ENCODE measurements at regions not wholly inside any gene's neighbourhood (a gene's known extent, or its start where the extent isn't known, plus 50 kb on each side); places are given as distances from the start of the nearest gene placed in this dataset.

DNA sequence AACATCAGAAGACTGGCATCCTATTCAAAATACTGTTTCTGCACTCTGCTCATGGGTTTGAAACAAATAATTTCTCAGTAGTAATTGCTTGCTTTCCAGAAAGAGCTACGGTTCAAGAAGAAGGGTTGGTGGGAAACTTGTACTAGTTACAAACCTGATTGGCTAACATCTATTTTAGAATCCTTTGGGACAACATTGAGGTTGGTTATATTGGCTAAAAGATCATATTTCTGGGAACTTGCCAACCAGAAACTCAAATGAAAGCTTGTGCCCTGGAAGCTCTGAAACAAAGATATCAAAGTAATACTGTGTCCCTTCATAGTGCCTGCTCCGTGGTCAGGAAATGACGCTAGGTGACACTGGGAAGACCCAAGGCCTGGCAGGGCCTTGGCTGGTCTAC, 141.7 kb downstream of the LACC1 start:
- no peak for DNase-seq (ENCODE audit: low spot score)

DNA sequence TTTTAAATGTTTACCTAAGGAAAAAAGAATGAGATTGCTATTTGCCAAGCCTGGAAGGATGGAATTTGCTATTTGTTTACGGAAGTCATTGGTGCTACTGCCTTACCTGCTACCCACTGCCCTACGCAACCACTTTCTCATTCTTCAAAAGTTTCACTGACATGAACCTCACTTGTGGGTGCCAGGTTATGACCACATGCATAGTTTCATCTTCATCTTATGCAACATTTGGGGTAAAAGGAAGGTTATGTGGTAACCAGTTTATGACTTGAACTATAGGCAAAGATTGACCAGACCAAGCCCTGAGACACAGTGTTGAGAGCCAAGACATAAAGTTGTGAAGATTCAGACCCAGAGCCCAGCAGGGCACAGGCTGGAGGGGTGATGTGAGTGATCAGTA, 142.5 kb downstream of the LACC1 start:
- DNase-seq (ENCODE audit: low spot score): no peak

DNA sequence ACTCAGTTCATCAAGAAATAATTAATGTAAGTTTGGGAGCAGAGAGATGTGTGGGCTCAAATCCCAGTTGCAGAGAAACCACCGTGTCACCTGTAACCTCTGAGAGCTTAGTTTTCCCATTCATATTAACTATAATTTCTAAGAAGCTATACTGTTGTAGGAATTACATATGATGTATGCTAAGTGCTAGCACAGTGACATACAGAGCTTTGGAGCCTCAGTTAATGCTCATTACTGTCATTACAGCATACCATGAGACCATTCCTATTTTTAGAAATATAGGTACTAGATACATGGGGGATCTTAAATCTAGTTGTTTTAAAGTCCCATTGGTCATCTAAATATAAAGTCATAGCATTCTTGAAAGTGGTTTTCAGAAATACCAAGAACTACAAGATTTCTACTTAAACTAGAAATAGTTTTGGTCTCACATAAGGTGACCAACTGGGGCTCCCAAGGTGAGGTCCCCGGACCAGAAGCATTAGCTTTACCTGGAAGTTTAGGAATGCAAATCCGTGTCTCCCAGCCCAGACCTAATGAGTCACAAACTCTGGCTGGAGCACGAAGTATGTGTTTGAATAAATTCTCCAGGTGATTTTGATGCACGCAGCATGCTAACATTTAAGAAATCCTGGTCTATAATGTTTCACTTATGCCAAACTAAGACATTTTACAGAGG, 144.6 kb downstream of the LACC1 start:
- DNase-seq (ENCODE audit: low spot score): no peak

DNA sequence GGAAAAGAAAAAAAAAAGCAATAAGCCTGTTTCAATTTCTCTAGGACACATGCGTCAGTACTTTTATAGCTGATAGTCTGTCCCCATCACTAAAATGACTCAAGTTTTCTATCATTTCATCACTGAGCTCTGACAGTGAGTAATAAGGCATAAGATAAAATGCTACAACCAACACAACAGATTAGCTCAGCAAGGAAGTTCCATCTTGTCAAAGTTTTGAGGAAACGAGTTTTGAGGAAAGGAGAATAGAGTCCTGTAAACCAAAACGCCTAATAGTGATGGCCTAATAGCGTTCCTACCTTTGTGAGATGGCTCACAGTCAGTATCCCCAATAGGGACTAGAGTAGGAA, 145.1 kb downstream of the LACC1 start:
- DNase-seq (ENCODE audit: low spot score): no peak

DNA sequence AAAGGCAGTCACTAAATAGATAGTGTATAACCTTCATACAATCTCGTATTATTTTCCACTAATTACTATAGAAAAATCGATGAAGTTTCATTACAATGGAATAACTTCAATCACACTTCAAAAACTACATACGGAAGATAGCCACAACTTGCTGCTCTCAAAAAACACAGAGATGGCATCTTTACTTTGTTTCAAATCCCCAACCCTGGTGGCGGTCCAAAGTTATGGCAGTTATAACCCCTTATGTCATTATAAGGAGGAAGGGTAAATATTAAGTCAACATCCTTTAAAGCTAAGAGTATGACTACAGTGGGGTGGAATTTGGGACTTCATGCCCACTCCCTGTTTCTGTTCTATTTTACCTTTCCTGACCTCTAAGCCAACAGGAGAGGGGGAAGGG, 146.5 kb downstream of the LACC1 start:
- DNase-seq (ENCODE audit: low spot score): no peak

DNA sequence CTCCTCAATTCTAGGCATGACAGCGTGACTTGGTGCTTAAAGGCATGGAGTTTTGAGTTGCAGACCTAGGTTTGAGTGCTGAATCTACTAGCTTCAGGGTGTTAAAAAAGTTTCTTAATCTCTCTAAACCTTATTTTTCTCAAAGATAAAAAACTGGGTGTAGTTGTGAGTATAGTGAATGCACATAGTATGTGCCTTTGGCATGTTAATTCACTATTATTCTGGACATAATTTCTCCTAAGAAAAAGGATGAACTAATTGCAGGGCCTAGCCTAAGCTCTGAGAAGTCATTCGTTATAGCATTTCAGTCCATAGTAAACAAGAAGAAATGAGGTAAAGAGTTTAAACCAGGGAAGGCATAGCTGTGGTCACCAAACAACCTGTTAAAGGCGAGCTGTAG, 149.0 kb downstream of the LACC1 start:
- no peak for DNase-seq (ENCODE audit: low spot score)

DNA sequence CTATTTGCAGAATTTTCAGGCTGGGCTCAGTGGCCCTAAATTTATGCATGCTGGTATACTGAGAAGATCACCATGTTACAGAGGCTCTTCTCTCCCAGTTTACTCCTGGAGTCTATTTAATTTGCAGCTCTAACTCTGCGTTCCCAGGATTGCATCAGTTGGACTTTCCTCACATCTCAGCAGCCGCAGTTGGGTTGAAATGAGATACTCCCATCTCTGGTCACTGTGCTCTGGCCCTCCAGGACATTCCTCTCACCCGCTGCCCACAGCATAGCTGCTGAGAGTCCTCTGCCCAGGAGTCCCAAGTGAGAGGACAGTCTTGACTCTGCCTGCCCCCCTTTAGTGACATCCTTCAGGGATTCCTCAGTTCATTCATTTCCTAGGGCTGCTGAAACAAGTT, 150.9 kb downstream of the LACC1 start:
- DNase-seq (ENCODE audit: low spot score): no peak

DNA sequence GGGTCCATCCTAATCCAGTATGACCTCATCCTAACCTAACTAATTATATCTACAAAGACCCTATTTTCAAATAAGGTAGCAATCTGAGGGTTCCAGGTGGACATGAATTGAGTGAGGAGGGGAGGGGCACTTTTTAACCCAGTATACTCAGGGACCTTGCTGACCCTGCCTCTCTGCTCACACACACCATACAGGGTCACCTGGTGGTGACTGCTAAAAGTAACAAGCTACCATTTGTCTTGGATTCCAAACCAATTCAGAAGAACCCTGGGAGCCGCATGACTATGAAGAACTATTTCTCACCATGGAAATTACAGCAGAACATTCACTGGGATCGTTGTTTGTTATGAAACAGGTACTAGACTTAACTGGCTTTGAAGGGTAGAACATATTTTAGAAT, 151.9 kb downstream of the LACC1 start:
- no peak for DNase-seq (ENCODE audit: low spot score)

DNA sequence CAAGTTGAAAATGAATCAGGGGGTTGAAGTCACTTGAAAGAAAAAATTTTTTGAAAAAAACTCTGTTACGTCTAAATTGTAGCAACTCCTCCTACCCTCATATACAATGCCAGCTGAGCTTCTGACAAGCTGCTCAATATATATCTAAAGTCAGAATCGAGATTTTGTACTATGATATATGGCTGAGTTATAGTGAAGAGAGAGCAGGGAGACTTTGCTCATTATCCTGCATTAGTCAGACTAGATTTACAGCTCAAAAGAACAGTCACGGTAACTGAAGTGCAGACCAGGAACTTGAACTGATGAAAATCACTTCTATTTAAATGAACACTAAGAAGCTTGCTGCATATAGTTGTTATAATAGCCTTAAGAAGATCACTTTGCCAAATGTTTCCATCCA, 153.1 kb downstream of the LACC1 start:
- no peak for DNase-seq (ENCODE audit: low spot score)

DNA sequence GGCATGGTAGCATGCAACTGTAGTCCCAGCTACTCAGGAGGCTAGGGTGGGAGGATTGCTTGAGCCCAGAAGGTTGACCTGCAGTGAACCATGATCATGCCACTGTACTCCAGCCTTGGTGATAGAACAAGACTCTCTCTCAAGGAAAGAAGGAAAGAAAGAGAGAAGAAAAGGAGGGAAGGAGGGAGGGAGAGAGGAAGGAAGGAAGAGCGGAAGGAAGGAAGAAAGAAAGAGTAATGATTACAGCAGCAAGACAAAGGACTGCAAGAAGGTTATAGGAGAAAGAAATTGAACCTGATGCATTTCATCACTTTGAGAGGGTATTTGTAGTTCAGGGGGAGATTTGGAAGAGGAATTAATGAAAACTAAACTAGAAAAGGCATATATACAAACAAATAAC, 155.7 kb downstream of the LACC1 start:
- DNase-seq (ENCODE audit: low spot score): no peak

DNA sequence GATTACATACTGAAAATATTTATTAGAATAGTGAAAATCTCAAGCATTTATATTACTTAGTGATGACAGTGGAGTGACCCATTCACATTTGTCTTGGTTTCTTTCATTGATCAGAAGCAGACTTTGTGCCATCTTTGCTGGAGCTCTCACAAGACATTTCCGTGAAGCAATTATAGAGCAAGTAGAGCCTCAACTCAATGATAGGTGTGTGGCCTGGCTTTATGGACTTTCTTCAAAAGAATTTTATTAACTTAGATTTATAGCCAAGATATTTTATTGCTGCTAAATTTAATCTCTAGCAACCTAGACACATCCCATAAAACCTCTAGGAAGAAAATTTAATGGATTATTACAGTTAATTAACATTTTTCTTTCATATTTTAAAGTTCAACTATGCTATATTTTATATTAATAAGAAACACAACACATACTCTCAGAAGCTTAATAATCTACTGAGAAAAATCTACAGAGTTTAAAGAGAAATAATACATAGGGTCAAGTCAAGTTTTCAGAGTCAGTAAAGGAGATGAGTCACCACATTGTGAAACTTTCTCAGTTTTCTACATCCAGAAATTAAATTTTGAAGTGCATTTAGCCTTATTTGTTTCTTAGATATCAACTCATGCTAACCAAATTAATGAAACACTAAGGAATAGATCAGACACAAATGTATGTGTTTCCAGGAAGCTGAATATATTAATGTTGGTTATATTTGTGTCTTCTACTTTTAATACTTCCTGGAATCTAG, 160.5 kb downstream of the LACC1 start:
- peak; percentile 45 for DNase-seq (ENCODE audit: low spot score)

DNA sequence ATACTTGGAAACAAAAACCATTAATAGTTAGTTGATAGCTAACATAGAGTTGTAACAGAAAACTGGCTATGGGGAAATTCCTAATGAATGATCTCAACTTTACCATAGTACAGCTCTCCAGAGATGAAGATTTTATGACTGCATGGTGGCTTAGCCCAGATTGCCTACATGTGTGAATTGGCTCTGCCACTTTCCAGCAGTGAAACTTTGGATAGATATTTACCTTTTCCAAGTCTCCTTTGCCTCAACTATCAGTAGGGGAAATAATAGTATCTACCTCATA, 161.1 kb downstream of the LACC1 start:
- DNase-seq (ENCODE audit: low spot score): peak; percentile 43

DNA sequence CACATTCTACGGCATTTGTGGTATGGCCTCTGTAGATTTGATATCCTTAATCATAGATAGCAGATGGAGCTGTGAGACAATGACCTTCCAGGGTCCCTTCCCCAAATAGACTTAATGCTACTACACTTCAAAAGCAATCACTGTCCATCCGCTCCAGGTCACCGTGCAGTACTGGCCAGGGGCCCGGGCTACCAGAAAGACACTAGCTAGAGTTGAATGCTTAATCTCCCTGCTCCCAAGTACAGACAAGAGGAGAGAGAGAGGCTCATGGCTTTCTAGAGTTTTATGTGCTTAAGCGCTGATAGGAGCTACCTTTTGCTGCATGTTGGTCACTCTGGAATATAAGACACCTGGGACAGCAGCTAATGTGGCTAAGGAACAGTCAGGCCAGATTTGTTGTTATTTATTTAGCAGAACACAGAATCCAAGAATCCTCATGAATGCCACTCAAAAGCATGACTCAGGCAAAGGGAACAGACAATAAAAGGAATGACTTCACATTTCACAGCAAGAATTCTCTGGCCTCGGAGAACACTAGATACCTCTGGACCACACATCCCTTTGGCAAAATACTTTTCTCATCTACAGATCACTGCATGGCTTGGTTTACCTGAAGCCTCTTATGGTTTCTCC, 165.0 kb downstream of the LACC1 start:
- DNase-seq (ENCODE audit: low spot score): no peak

DNA sequence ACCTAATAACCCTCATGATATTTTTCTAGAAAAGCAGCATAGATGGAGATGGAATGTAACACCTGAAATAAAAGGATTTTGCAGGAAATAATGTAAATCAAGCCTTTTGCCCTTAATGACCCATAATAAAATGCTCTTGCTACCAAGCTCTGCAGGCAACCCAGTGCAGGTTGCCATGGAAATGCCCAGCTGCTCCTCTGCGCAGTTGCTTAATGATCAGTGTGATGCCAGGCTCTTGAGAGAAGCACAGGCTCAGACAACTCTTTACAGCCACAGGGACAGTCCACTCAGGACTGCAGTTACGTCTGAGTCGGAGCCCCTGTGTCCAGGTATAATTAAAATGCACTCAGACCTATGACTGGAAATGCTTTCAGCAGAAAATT, 165.5 kb downstream of the LACC1 start:
- no peak for DNase-seq (ENCODE audit: low spot score)

DNA sequence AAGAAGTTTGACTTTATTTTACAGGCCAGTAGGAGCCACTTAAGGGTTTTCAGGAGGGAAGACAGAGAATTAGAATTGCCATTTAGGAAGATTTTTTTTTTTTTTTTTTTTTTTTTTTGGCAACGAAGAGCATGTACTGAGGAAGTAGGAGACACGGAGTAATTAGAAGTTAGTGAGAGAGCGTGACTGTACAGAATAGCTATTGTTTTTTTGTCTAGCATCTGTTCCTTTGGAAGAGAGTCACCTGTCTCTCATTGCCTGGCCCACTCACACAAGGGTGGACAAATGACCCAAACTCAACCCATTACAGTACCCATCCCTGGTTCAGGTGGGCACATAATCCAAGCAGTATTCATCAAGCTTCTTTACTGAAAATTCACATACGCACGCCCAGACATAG, 166.7 kb downstream of the LACC1 start:
- DNase-seq (ENCODE audit: low spot score): no peak

DNA sequence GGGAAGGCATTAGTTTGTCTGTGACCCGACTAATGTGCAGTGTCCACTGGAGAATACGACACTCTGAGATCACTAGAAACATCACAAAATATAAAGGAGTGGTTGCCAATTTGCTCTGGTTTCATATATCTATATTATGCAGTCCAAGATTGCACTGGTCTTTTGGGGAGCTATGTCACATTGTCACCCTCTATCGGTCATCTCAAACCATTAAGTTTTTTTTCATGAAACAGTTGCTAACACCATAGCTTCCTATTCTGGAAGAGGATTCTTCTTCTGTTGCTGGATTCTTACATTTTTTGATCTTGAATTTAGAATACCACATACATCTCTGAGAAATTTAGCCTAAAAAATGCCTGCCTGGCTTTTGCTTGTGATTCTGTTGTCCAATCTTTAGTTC, 168.6 kb downstream of the LACC1 start:
- DNase-seq (ENCODE audit: low spot score): no peak

DNA sequence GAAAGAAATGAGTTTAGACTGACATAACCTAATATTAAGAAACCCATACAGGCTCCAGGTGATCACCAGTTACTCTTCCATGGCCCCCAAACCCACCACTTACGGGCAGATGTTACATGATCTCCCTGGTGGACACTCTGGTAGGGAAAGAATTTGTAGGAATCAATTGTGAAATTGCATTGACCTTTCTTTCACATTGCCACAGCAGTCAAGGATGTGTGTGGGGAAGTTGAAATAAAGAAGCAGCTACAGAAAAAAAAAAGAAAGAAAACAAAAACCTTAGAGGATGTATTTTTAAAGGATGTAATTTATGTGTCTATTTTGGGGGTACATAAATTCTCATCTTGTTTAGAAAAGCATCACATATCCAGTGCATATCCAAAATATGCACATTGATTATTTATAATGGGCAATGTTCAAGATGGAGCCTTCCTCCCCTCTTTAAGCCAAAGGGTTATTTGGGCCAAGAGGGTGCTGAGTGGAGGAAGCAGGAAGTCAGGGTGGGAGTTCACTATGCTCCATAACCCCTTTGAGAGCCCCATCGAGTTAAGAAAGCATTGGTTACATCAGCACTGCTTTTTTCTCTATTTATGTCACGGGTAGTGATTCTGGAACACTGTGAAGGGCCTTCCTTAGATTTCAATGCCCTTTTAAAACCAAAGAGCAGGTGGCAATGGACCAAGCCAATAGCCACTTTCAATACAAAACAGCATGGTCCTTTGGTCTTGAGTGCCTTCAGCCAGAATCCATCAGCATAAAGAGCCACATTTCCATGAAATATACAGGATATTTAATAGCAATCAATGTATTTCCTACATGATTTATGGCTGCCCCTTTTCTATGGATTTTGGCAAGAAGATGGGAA, 169.6 kb downstream of the LACC1 start:
- no peak for DNase-seq (ENCODE audit: low spot score)

DNA sequence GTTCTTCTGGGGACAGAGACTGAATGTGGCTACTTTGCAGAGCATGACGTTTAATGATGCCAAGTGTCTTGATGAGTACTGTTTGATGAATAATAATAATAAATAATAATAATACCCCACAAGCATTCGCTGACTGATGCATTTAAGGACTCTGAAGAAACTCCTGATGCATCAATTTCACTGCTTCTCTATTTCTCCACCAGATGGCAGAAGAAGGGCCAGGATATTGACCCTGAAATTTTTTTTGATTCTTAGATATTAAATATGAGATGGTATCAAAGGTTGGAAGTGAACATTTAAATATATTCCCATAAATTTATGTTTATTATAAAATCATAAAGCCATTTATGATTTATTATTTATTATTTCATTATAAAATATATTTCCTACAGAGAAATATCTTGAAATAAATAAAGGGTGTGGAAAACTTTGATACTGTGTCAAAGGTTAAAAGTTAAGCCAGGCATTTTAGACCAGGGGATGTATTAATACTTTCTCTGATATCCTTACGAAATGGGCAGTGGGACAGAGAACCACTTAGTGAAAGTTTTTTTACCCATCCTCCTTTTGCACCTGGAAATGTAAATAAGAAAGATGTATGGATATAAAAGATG, 170.9 kb downstream of the LACC1 start:
- DNase-seq (ENCODE audit: low spot score): peak; percentile 43

DNA sequence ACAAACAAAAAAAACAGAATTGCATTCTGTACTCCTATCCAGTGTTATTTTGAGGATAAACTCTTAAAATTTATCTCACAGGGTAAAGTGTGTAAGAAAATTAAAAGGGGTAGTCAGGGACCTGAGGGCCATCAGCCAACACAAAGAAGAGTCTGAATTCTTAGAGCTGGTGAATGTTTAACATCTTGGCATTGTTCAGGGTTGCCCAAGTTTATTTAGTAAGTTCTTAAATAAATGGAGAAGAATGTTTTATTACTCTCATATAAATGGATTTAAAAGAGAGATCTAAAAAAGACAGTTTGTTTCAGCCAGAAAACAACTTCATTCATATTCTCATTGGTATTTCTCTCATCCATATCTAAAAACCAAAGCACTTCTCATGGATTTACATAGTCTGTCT, 171.7 kb downstream of the LACC1 start:
- peak; percentile 30 for DNase-seq (ENCODE audit: low spot score)

DNA sequence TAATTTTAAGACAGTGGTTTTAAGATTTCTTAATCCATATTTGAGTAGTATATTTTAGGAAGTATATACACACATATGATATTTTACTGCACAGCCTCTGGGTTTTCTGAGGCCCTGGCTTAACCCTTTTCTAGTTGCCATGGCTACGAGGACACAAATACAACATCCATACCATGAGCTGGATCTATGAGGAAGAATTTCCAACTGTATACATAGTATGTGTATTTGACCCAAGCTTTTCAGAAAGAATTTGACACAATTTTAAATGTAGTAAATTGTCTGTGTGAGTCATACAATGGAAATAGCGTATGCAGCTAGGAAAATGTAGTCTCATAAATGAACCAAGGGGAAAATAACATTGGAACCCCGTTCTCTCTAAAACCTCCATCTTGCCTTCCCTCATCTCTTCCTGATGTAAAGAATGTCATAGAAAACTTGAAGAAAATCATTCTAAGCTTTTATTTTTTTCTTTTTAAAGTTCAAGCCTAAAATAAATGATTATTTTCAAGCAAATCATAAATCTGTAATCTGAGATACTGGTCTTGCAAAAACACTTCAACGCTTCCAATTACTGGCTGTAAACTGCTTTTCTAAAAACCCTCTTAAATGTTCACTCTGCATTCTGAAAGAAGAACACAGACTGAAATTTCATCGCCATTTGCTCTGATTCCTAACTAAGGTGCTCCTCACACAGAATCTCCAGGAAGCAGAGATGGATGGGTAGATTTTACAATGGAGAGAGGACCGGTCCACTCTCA, 172.4 kb downstream of the LACC1 start:
- DNase-seq (ENCODE audit: low spot score): peak; percentile 87

DNA sequence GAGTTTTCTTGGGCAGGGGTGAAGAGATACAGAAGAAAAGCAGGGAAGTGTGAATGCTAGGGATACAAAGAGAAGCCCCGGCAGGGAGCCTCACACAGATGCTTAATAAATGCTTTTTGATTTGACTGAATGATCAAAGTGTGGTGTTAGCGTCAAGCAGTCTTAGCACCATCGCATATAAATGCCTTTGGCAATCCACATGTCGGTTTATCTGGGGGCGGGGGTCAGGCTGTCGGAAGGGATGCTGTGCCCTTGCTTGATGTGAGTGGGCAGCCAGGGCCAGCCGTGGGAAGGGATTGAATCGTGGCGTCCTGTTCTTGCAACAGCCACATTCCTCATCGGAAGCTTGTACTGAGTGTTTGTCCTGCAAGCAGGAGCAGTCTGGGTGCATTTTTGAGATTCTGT, 173.1 kb downstream of the LACC1 start:
- peak; percentile 69 for DNase-seq (ENCODE audit: low spot score)

Measured in umbilical cord (tissue), 1 donor.